Calu3 (cell line): ENCODE measurements at regions not wholly inside any gene's neighbourhood (a gene's known extent, or its start where the extent isn't known, plus 50 kb on each side); places are given as distances from the start of the nearest gene placed in this dataset.

Experiments
- BruUV-seq: library from RNA; stranded (reverse); fragments of 400-500 nt; replicated peaks from 2 replicates; lab custom pipeline; 2021; lab: Mats Ljungman, UMichigan
- CTCF ChIA-PET: fragments of 300-600 bp; sonication (Branson Sonifier 250); formaldehyde crosslinking; loops from one replicate; lab custom pipeline; 2022; ENCODE audit warnings: antibody characterized with exemption; lab: Charles Lee
- DNase-seq: peaks from one replicate; pipeline ENCODE4 v3.0.0; 2022
- H3K27ac Mint-ChIP-seq: one replicate; pipeline ENCODE4 v1.8.0; 2022; ENCODE audit warnings: mixed read lengths; ENCODE audit not compliant: unreplicated experiment
- H3K27me3 Mint-ChIP-seq: one replicate; pipeline ENCODE4 v1.8.0; 2022; ENCODE audit warnings: mixed read lengths; ENCODE audit not compliant: unreplicated experiment
- H3K36me3 Mint-ChIP-seq: one replicate; pipeline ENCODE4 v1.8.0; 2022; ENCODE audit warnings: mild to moderate bottlenecking, moderate library complexity, mixed read lengths; ENCODE audit not compliant: insufficient read depth, unreplicated experiment
- H3K4me1 Mint-ChIP-seq: one replicate; pipeline ENCODE4 v1.8.0; 2022; ENCODE audit warnings: mild to moderate bottlenecking, low read depth, mixed read lengths; ENCODE audit not compliant: unreplicated experiment
- H3K4me3 Mint-ChIP-seq: one replicate; pipeline ENCODE4 v1.8.0; 2022; ENCODE audit warnings: mild to moderate bottlenecking, low read depth, moderate library complexity, mixed read lengths; ENCODE audit not compliant: unreplicated experiment
- H3K9me3 Mint-ChIP-seq: one replicate; pipeline ENCODE4 v1.8.0; 2022; ENCODE audit warnings: low read depth, mixed read lengths; ENCODE audit not compliant: unreplicated experiment
- CTCF ChIP-seq: fragments of 200-600 bp; IDR thresholded peaks from one replicate; pipeline ENCODE4 v1.8.0; 2022; ENCODE audit warnings: antibody characterized with exemption; ENCODE audit not compliant: unreplicated experiment
- intact Hi-C: fragments of 100-400 bp; cut with micrococcal nuclease; formaldehyde crosslinking; loops from one replicate; pipeline ENCODE4 v1.10.0; 2022; ENCODE audit not compliant: unreplicated experiment

GRCh38 chr10:8950978-8951377, 896.5 kb downstream of the GATA3 start:
- intact Hi-C loops: no loop called here
- CTCF ChIA-PET: no interaction called here
- no peak overlapping the region for H3K27ac Mint-ChIP-seq

DNA sequence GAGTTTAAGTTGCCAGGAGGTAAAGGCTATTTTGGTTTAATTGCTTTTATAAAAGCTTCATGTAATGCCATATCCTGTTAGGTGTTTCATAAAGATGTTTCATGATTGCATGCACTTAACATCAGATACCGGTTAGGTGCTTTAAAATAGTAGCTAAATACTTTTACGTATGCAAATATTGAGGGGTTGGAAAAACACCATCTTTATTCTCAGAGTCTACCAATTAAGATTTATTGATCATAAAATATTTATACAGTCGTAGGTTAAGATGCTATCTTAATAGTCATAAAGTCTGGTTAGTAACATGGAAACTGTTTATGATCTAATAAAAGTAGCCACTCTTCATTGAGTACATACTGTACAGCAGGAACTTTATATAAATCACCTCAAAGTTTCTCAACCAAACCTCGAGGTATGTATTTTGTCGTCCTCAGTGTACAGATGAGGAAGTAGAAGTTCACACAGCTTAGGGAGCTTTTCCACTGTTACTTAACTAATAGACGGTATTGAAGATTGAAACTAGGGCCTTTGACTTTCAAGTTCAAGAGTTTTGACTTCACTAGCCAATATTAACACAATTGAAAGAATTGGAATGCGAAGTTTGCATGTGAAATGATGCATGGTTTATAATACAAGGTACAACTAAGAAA, 897.1 kb downstream of the GATA3 start:
- H3K9me3 Mint-ChIP-seq: no peaks in the 10 kb centered on the region
- no peaks in the 10 kb centered on the region for H3K36me3 Mint-ChIP-seq
- H3K27me3 Mint-ChIP-seq: no peaks in the 10 kb centered on the region
- CTCF ChIA-PET: no interaction called here
- no peak for TF ChIP-seq CTCF
- no peak overlapping the region for H3K27ac Mint-ChIP-seq
- no peaks in the 10 kb centered on the region for H3K4me1 Mint-ChIP-seq
- H3K4me3 Mint-ChIP-seq: no peak overlapping the region
- DNase-seq: no peak
- intact Hi-C loops: no loop called here
- BruUV-seq: no TSS peak

More at GRCh38 chr10:8950978-8951377, 896.5 kb downstream of the GATA3 start:
- H3K4me3 Mint-ChIP-seq: no peak overlapping the region
- H3K36me3 Mint-ChIP-seq: no peaks in the 10 kb centered on the region
- H3K27me3 Mint-ChIP-seq: no peaks in the 10 kb centered on the region
- no peak for DNase-seq
- TF ChIP-seq CTCF: no peak
- H3K9me3 Mint-ChIP-seq: no peaks in the 10 kb centered on the region
- H3K4me1 Mint-ChIP-seq: no peaks in the 10 kb centered on the region
- no TSS peak for BruUV-seq

- BruUV-seq: no TSS peak
- no peak for DNase-seq
- TF ChIP-seq CTCF: no peak
- Mint-ChIP-seq H3K9me3 (no peaks in the 10 kb centered on the region), H3K36me3 (no peaks in the 10 kb centered on the region), H3K27me3 (no peaks in the 10 kb centered on the region), H3K4me1 (no peaks in the 10 kb centered on the region), H3K27ac (no peak overlapping the region), H3K4me3 (no peak overlapping the region)
- intact Hi-C loops: no loop called here
- CTCF ChIA-PET: no interaction called here
These were observed 901.9 kb downstream of the GATA3 start for GRCh38 chr10:8956400-8956799.

GRCh38 chr10:8962249-8962648, 907.8 kb downstream of the GATA3 start:
- Mint-ChIP-seq H3K4me1 (no peaks in the 10 kb centered on the region), H3K9me3 (no peaks in the 10 kb centered on the region), H3K36me3 (no peaks in the 10 kb centered on the region), H3K27ac (no peak overlapping the region), H3K27me3 (no peaks in the 10 kb centered on the region), H3K4me3 (no peak overlapping the region)
- DNase-seq: no peak
- no peak for TF ChIP-seq CTCF
- intact Hi-C loops: no loop called here
- BruUV-seq: no TSS peak
- CTCF ChIA-PET: no interaction called here
